Uterus (tissue), 3 donors: ENCODE measurements at regions not wholly inside any gene's neighbourhood (a gene's known extent, or its start where the extent isn't known, plus 50 kb on each side); places are given as distances from the start of the nearest gene placed in this dataset.

ENCODE experiments used
- DNase-seq, 2 donors: peaks; one replicate each; pipeline ENCODE4 v3.0.0-alpha.2; 2019 to 2020
- H3K27ac ChIP-seq, 2 donors: fragments of 200-600 bp; sonication (generic); 1 replicate in 1 of 2; 2 replicates in 1 of 2; pipeline ENCODE4 v1.5.1; 2016 to 2018
- H3K27me3 ChIP-seq, 2 donors: fragments of 200-600 bp; sonication (generic); one replicate each; pipeline ENCODE4 v1.5.1; 2018 to 2019; ENCODE audit warnings: control low read depth in 1 of 2
- H3K36me3 ChIP-seq, 2 donors: fragments of 200-600 bp; sonication (generic); one replicate each; pipeline ENCODE4 v1.5.1; 2019; ENCODE audit warnings: control low read depth in 1 of 2
- H3K4me1 ChIP-seq, 2 donors: fragments of 200-600 bp; sonication (generic); one replicate each; pipeline ENCODE4 v1.5.1; 2018 to 2019; ENCODE audit warnings: control low read depth in 1 of 2
- H3K4me3 ChIP-seq, 2 donors: fragments of 200-600 bp; sonication (generic); 1 replicate in 1 of 2; 2 replicates in 1 of 2; pipeline ENCODE4 v1.5.1; 2018 to 2019; ENCODE audit warnings: mild to moderate bottlenecking in 1 of 2
- H3K9me3 ChIP-seq, 2 donors: fragments of 200-600 bp; sonication (generic); one replicate each; pipeline ENCODE4 v1.5.1; 2019; ENCODE audit warnings: control low read depth in 1 of 2
- POLR2A ChIP-seq, 2 donors: fragments of 450-650 bp; IDR thresholded peaks; one replicate each; pipeline ENCODE4 v1.6.1; 2016; ENCODE audit warnings: antibody characterized with exemption in 2 of 2, mild to moderate bottlenecking in 1 of 2, moderate library complexity in 1 of 2
- intact Hi-C: fragments of 100-400 bp; cut with DNase I; formaldehyde crosslinking; loops from one replicate; pipeline ENCODE4 v1.15.1; 2023; ENCODE audit warnings: low total_unique reads
- TF ChIP-seq, protein P1 (sequence below), 4 experiments: fragments of 200-600 bp in 2 of 4; fragments of 450-650 bp in 2 of 4; sonication (generic) in 2 of 4; IDR thresholded peaks; one replicate each; pipeline ENCODE4 v1.5.1; 2016 to 2019; ENCODE audit warnings: antibody characterized with exemption in 4 of 4, mild to moderate bottlenecking in 2 of 4, moderate library complexity in 1 of 4
- donor health status: DM: yes; HTN: yes; CAD: no.

DNA sequence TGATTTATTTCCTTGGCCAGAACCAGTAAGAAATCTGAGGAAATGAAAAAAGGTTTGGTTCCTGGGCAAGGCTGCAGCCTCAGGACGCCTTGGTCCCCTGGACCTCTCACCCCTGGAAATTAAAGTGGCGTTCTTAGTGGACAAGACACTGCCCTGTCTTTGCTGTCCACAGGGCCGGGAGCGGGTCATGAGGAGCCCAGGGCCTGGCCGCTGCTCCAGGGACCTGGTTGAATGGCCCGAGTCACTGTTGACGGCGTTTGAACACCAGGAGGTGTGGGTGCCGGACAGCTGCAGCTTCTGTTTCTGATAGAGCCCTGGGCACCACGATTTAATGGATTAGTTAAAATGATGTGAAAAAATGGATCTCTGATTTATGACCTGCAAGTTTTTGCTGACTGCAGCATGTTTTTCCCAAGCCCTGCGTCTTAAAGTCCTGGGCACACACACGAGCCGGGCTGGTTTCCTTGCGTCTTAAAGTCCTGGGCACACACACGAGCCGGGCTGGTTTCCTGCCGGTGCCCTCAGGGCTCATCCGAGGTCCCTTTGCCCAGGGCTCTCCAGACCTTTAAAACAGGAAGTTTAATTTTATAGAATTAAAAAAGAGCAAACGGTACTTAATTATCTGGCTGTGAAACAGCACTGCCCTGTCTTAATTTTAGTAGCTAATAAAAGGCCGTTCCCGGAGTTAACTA is 74.1 kb upstream of the ACTRT2 start:
- Histone ChIP-seq H3K9me3 (no peaks in the 10 kb centered on the region), H3K27me3 (no peaks in the 10 kb centered on the region), H3K36me3 (no peaks in the 10 kb centered on the region), H3K4me3 (no peak overlapping the region), H3K4me1 (no peaks in the 10 kb centered on the region), H3K27ac (no peak overlapping the region)
- intact Hi-C loops = no loop called here
- no peak for DNase-seq
- TF ChIP-seq, protein P1, sequence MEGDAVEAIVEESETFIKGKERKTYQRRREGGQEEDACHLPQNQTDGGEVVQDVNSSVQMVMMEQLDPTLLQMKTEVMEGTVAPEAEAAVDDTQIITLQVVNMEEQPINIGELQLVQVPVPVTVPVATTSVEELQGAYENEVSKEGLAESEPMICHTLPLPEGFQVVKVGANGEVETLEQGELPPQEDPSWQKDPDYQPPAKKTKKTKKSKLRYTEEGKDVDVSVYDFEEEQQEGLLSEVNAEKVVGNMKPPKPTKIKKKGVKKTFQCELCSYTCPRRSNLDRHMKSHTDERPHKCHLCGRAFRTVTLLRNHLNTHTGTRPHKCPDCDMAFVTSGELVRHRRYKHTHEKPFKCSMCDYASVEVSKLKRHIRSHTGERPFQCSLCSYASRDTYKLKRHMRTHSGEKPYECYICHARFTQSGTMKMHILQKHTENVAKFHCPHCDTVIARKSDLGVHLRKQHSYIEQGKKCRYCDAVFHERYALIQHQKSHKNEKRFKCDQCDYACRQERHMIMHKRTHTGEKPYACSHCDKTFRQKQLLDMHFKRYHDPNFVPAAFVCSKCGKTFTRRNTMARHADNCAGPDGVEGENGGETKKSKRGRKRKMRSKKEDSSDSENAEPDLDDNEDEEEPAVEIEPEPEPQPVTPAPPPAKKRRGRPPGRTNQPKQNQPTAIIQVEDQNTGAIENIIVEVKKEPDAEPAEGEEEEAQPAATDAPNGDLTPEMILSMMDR (IDR thresholded peaks at IDR 0.05) = no peak
- TF ChIP-seq POLR2A (IDR thresholded peaks at IDR 0.05) = no peak

DNA sequence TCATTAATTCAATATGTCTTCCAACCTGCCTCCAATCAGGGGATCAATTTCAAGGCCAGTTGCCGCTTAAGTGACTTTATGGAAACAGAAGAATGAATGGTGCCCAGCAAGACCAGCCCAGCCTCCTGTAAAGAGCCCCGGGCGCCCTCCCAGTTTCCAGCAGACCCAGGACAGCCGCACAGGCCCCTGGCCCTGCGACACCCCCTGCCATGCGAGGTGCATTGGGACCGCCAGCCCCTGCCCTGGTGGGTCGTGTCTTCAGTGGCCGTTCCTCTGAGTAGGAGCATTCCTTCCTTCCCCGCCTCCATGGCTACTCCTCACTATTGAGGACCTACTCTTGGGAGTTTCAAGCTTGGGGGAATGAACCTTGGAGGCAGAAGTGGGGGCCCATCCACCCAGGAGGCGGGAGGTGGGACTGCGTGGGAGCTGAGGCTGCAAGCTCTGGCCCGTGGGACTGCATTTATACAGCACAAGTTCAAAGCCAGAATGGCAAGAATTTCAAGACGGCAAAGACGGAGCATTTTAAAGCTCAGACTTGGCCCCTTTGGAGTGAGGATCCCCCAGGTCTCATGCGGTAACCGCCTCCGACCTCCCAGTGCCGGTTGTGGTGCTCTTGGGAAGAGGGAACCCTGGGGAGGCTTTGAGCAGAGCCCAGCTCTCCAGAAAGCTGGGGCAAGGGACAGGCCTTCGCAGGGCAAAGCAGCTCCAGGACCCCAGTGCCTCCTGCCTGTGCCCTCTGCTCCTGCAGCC is 73.1 kb upstream of the ACTRT2 start:
- H3K27me3 ChIP-seq = no peaks in the 10 kb centered on the region
- H3K36me3 ChIP-seq = no peaks in the 10 kb centered on the region
- no peaks in the 10 kb centered on the region for H3K9me3 ChIP-seq
- no peak overlapping the region for H3K4me3 ChIP-seq
- no peak for TF ChIP-seq POLR2A (IDR thresholded peaks at IDR 0.05)
- TF ChIP-seq, protein P1 (IDR thresholded peaks at IDR 0.05) = no peak
- DNase-seq = no peak
- H3K27ac ChIP-seq = no peak overlapping the region
- H3K4me1 ChIP-seq = no peaks in the 10 kb centered on the region
- intact Hi-C loops = no loop called here

DNA sequence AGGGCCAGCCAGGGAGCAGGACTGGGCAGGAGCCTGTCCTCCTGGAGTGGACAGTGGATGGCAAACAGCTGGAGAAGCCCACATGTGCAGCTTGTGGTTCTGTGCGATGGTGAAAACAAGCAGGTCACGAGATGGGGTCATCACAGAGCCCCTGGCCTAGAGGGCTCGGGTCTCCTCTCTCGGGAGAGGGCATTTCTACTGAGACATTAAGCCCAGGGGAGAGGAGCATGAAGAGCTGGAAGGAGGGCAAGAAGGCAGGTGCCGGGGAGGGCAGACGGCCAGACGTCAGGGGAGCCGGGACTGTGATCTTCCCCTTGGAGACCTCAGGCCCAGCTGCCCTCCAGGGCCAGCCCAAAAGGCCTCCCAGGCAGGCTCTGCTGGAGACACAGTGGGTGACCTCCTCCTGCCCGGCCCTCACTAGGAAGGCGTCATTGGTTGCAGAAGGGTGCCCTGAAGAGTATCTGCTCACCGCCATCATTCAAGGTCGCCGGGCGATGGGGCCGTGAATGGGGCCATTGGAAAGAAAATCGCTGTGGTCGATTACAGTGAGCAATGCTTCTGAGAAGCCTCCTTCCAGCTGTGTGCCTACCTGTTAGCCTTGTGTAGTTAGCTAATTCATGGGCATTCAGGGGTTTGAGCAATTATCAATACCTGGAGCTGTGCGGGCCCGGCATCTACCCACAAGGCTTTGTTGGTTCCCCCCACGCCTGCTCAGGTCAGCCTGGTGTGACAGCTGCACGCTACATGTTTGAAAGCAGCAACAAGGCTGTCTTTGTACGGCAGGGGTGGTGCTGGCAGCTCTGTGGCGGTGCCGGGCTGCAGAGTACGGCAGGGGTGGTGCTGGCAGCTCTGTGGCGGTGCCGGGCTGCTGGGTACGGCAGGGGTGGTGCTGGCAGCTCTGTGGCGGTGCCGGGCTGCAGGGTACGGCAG is 72.3 kb upstream of the ACTRT2 start:
- DNase-seq = no peak
- intact Hi-C loops = no loop called here
- no peaks in the 10 kb centered on the region for H3K27me3 ChIP-seq

DNA sequence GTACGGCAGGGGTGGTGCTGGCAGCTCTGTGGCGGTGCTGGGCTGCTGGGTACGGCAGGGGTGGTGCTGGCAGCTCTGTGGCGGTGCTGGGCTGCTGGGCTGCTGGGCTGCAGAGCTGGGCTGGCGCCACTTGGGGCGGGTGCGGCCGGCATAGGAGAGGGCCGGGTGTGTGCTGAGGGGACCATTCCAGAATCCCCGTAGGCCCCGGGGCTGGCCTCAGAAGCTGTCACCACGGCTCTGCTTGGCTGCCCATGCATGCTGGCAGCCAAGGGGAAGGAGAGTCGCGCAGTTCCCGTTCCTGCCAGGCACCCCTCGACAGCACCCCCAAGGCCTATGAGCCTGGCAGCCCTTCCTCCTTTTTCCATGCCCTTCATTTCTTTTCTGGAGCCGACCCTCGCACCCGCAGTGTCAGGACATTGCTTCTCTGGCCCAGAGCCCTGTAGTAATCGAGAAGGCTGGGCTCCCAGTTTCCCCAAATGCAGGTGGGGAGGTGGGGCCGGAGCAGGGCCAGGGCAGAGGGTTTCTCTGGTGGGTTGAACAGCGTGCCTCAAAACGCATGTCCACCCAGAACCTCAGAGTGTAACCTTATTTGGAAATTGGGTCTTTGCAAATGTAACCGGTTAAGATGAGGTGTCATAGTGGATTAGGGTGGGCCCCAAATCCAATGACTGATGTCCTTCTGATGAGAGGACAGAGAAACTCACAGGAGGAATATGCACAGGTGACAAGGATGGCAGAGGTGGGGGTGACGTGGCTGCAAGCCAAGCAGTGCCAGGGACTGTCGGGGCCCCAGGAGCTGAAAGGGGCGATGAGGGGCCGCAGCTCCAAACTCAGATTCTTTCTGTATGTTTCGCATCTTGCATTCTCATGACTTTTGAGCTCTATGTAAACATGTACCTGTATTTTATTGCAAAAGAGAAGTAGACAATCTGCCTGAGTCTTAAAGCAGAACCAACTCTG is 71.0 kb upstream of the ACTRT2 start:
- Histone ChIP-seq H3K36me3 (no peaks in the 10 kb centered on the region), H3K9me3 (no peaks in the 10 kb centered on the region), H3K4me1 (no peaks in the 10 kb centered on the region), H3K27me3 (no peaks in the 10 kb centered on the region), H3K27ac (no peak overlapping the region), H3K4me3 (no peak overlapping the region)
- no peak for TF ChIP-seq POLR2A (IDR thresholded peaks at IDR 0.05)
- TF ChIP-seq, protein P1 (IDR thresholded peaks at IDR 0.05) = no peak
- no peak for DNase-seq
- intact Hi-C loops = no loop called here

More for the DNA sequence above, 72.3 kb upstream of the ACTRT2 start:
- no peaks in the 10 kb centered on the region for H3K4me1 ChIP-seq
- no peaks in the 10 kb centered on the region for H3K36me3 ChIP-seq
- TF ChIP-seq POLR2A (IDR thresholded peaks at IDR 0.05) = no peak
- TF ChIP-seq, protein P1 (IDR thresholded peaks at IDR 0.05) = no peak
- H3K9me3 ChIP-seq = no peaks in the 10 kb centered on the region
- H3K27ac ChIP-seq = no peak overlapping the region
- H3K4me3 ChIP-seq = no peak overlapping the region
